GM23338 (cell line): ENCODE measurements at regions not wholly inside any gene's neighbourhood (a gene's known extent, or its start where the extent isn't known, plus 50 kb on each side); places are given as distances from the start of the nearest gene placed in this dataset.

ENCODE experiments used
- ATAC-seq: fragments of 200-7000 bp; cut with Tn5 transposase; 3 replicates; pipeline ENCODE4 v1.9.1; 2020
- DNase-seq: peaks from one replicate; pipeline ENCODE4 v3.0.0-alpha.2; 2015; ENCODE audit warnings: low spot score
- H2AFZ ChIP-seq: fragments of 200-600 bp; sonication (generic); 2 replicates; pipeline ENCODE4 v1.8.0; 2016; ENCODE audit warnings: antibody characterized with exemption, mild to moderate bottlenecking, moderate library complexity
- H3F3A ChIP-seq: fragments of 200-600 bp; sonication (generic); replicated peaks from 2 replicates; pipeline ENCODE4 v1.8.0; 2017; ENCODE audit warnings: antibody characterized with exemption, mixed run types, low read depth
- H3K27ac ChIP-seq: fragments of 200-600 bp; sonication (generic); 2 replicates; pipeline ENCODE4 v1.6.1; 2016; ENCODE audit warnings: low read depth
- H3K27me3 ChIP-seq: fragments of 200-600 bp; sonication (generic); 2 replicates; pipeline ENCODE4 v1.8.0; 2016; ENCODE audit warnings: mild to moderate bottlenecking, mixed run types, moderate library complexity; ENCODE audit not compliant: insufficient read depth
- H3K36me3 ChIP-seq: fragments of 200-600 bp; sonication (generic); 2 replicates; pipeline ENCODE4 v1.8.0; 2016; ENCODE audit warnings: mild to moderate bottlenecking; ENCODE audit not compliant: insufficient read depth
- H3K4me1 ChIP-seq: fragments of 200-600 bp; sonication (generic); 2 replicates; pipeline ENCODE4 v1.8.0; 2016; ENCODE audit warnings: mild to moderate bottlenecking, moderate library complexity; ENCODE audit not compliant: insufficient read depth
- H3K4me2 ChIP-seq: fragments of 200-600 bp; sonication (generic); 2 replicates; pipeline ENCODE4 v1.7.1; 2017; ENCODE audit warnings: mixed run types
- H3K4me3 ChIP-seq: fragments of 200-600 bp; sonication (generic); 2 replicates; pipeline ENCODE4 v1.6.1; 2016; ENCODE audit warnings: mixed run types
- H3K79me2 ChIP-seq: fragments of 200-600 bp; sonication (generic); replicated peaks from 2 replicates; pipeline ENCODE4 v1.8.0; 2017; ENCODE audit warnings: mild to moderate bottlenecking; ENCODE audit not compliant: insufficient read depth
- H3K9me2 ChIP-seq: fragments of 200-600 bp; sonication (generic); 2 replicates; pipeline ENCODE4 v1.8.0; 2017; ENCODE audit not compliant: insufficient read depth
- H4K20me1 ChIP-seq: fragments of 200-600 bp; sonication (generic); replicated peaks from 2 replicates; pipeline ENCODE4 v1.8.0; 2017; ENCODE audit warnings: mild to moderate bottlenecking; ENCODE audit not compliant: insufficient read depth
- H3K27ac Mint-ChIP-seq: 2 replicates; pipeline ENCODE4 v1.8.0; 2020; ENCODE audit warnings: inconsistent platforms, mild to moderate bottlenecking, moderate library complexity, mixed read lengths
- H3K27me3 Mint-ChIP-seq: 3 replicates; pipeline ENCODE4 v1.8.0; 2022; ENCODE audit warnings: low read depth, mild to moderate bottlenecking, moderate library complexity, mixed read lengths, inconsistent platforms; ENCODE audit not compliant: insufficient read depth, poor library complexity
- H3K36me3 Mint-ChIP-seq: 3 replicates; pipeline ENCODE4 v1.8.0; 2021; ENCODE audit warnings: low read depth, mild to moderate bottlenecking, inconsistent platforms, moderate library complexity, mixed read lengths
- H3K4me1 Mint-ChIP-seq: 3 replicates; pipeline ENCODE4 v1.8.0; 2020; ENCODE audit warnings: mild to moderate bottlenecking, inconsistent platforms, mixed read lengths
- H3K4me3 Mint-ChIP-seq: 3 replicates; pipeline ENCODE4 v1.8.0; 2021; ENCODE audit warnings: moderate library complexity, mild to moderate bottlenecking, inconsistent platforms, mixed read lengths
- H3K9me3 Mint-ChIP-seq: 3 replicates; pipeline ENCODE4 v1.8.0; 2020; ENCODE audit warnings: moderate library complexity, mild to moderate bottlenecking, inconsistent platforms, mixed read lengths
- CTCF ChIP-seq, 2 experiments: fragments of 200-600 bp in 1 of 2; sonication (generic) in 1 of 2; conservative IDR thresholded peaks; 2 replicates each; pipeline versions ENCODE4 v1.5.1 to v1.6.1; 2016 to 2017; ENCODE audit warnings: antibody characterized with exemption in 2 of 2, low read depth in 2 of 2, mild to moderate bottlenecking in 2 of 2, moderate library complexity in 1 of 2
- EZH2phosphoT487 ChIP-seq: fragments of 200-600 bp; sonication (generic); IDR thresholded peaks from one replicate; pipeline ENCODE4 v1.8.1; 2018; ENCODE audit warnings: antibody characterized with exemption; ENCODE audit not compliant: unreplicated experiment
- JUNB ChIP-seq: IDR thresholded peaks from one replicate; pipeline ENCODE4 v1.6.1; 2016; ENCODE audit warnings: antibody characterized with exemption; ENCODE audit not compliant: unreplicated experiment
- POLR2AphosphoS5 ChIP-seq: IDR thresholded peaks from 2 replicates; pipeline ENCODE4 v1.6.1; 2016; ENCODE audit warnings: antibody characterized with exemption, low read depth
- REST ChIP-seq: IDR thresholded peaks from one replicate; pipeline ENCODE4 v1.6.1; 2018; ENCODE audit warnings: antibody characterized with exemption; ENCODE audit not compliant: unreplicated experiment
- STAT1 ChIP-seq: IDR thresholded peaks from one replicate; pipeline ENCODE4 v1.6.1; 2016; ENCODE audit warnings: antibody characterized with exemption; ENCODE audit not compliant: unreplicated experiment
- ZNF114 ChIP-seq: fragments of 250-450 bp; sonication (Bioruptor Pico); IDR thresholded peaks from 2 replicates; pipeline ENCODE4 v1.5.0; 2020; ENCODE audit warnings: mild to moderate bottlenecking, moderate library complexity
- ZNF331 ChIP-seq: fragments of 250-450 bp; sonication (Bioruptor Pico); IDR thresholded peaks from 2 replicates; pipeline ENCODE4 v1.5.0; 2020; ENCODE audit warnings: low read depth, mild to moderate bottlenecking, moderate library complexity

- Histone ChIP-seq H3K36me3 (no peaks in the 10 kb centered on the region), H3F3A (no peaks in the 10 kb centered on the region), H3K79me2 (no peaks in the 10 kb centered on the region), H3K4me3 (no peak overlapping the region), H3K27me3 (no peaks in the 10 kb centered on the region), H2AFZ (no peak overlapping the region), H4K20me1 (no peaks in the 10 kb centered on the region), H3K4me1 (no peaks in the 10 kb centered on the region; the same call in 1 of the 2 replicates), H3K27ac (no peak overlapping the region), H3K9me2 (0 out of 2 replicates have a peak, but pooled peaks cover 3% of the 10 kb centered on the region), H3K4me2 (no peak overlapping the region)
- no peaks in the 10 kb centered on the region for H3K27me3 Mint-ChIP-seq
- H3K4me1 Mint-ChIP-seq: no peaks in the 10 kb centered on the region
- DNase-seq (no peak), ATAC-seq (no peak)
- no peaks in the 10 kb centered on the region for H3K9me3 Mint-ChIP-seq
- no peak overlapping the region for H3K27ac Mint-ChIP-seq
- no peak overlapping the region for H3K4me3 Mint-ChIP-seq
- no peak for TF ChIP-seq EZH2phosphoT487
- H3K36me3 Mint-ChIP-seq: no peaks in the 10 kb centered on the region
Measured at GRCh38 chr6:86858970-86859369, 78.4 kb upstream of the HTR1E start.

GRCh38 chr6:86857783-86858182 is 79.5 kb upstream of the HTR1E start:
- H3K79me2 ChIP-seq: no peaks in the 10 kb centered on the region
- H3K9me2 ChIP-seq: 0 out of 2 replicates have a peak, but pooled peaks cover 3% of the 10 kb centered on the region
- no peak overlapping the region for H3K4me3 ChIP-seq
- TF ChIP-seq ZNF331 (CRISPR knock-in tag): no peak
- TF ChIP-seq CTCF (conservative IDR thresholded peaks at IDR 0.05; ENCODE audit: low read depth in 2 of 2): no peak
- TF ChIP-seq STAT1: no peak
- no peak for TF ChIP-seq POLR2AphosphoS5
- no peaks in the 10 kb centered on the region for H3K36me3 ChIP-seq
- no peaks in the 10 kb centered on the region for H3K4me1 Mint-ChIP-seq
- H2AFZ ChIP-seq: 0 out of 2 replicates have a peak overlapping the region, but pooled peaks have one; percentile 14
- ATAC-seq (no peak), DNase-seq (no peak)
- H3K4me1 ChIP-seq: no peaks in the 10 kb centered on the region; the same call in 1 of the 2 replicates
- H3K27me3 Mint-ChIP-seq: no peaks in the 10 kb centered on the region
- H3K4me3 Mint-ChIP-seq: no peak overlapping the region
- H3K27me3 ChIP-seq: no peaks in the 10 kb centered on the region
- no peaks in the 10 kb centered on the region for H4K20me1 ChIP-seq
- no peak overlapping the region for H3K27ac ChIP-seq
- no peaks in the 10 kb centered on the region for H3K9me3 Mint-ChIP-seq
- H3K27ac Mint-ChIP-seq: no peak overlapping the region
- H3F3A ChIP-seq: no peaks in the 10 kb centered on the region
- no peaks in the 10 kb centered on the region for H3K36me3 Mint-ChIP-seq
- no peak overlapping the region for H3K4me2 ChIP-seq

GRCh38 chr6:86856937-86857563 is 80.3 kb upstream of the HTR1E start:
- 0 out of 2 replicates have a peak, but pooled peaks cover 3% of the 10 kb centered on the region for H3K9me2 ChIP-seq
- peak; percentile 82 for DNase-seq
- no peaks in the 10 kb centered on the region for H4K20me1 ChIP-seq
- no peaks in the 10 kb centered on the region for H3K27me3 ChIP-seq
- H2AFZ ChIP-seq: 0 out of 2 replicates have a peak overlapping the region, but pooled peaks have one; percentile 14
- TF ChIP-seq ZNF114 (CRISPR knock-in tag): no peak
- no peak for TF ChIP-seq STAT1
- peak; percentile 74 to 98 for TF ChIP-seq CTCF (conservative IDR thresholded peaks at IDR 0.05; ENCODE audit: low read depth in 2 of 2)
- no peak for TF ChIP-seq JUNB
- no peak for TF ChIP-seq EZH2phosphoT487
- TF ChIP-seq REST: no peak
- H3K4me1 Mint-ChIP-seq: no peaks in the 10 kb centered on the region
- H3K27ac ChIP-seq: no peak overlapping the region
- ATAC-seq: peak; percentile 61
- no peaks in the 10 kb centered on the region for H3K27me3 Mint-ChIP-seq
- H3K4me1 ChIP-seq: no peaks in the 10 kb centered on the region; the same call in 1 of the 2 replicates
- H3K27ac Mint-ChIP-seq: no peak overlapping the region
- H3K36me3 ChIP-seq: no peaks in the 10 kb centered on the region
- H3K36me3 Mint-ChIP-seq: no peaks in the 10 kb centered on the region
- no peak overlapping the region for H3K4me3 ChIP-seq
- H3K4me2 ChIP-seq: no peak overlapping the region
- no peaks in the 10 kb centered on the region for H3F3A ChIP-seq
- H3K4me3 Mint-ChIP-seq: no peak overlapping the region
- no peaks in the 10 kb centered on the region for H3K9me3 Mint-ChIP-seq
- H3K79me2 ChIP-seq: no peaks in the 10 kb centered on the region
